ENCODE measurements at regions not wholly inside any gene's neighbourhood (a gene's known extent, or its start where the extent isn't known, plus 50 kb on each side); places are given as distances from the start of the nearest gene placed in this dataset.

DNA sequence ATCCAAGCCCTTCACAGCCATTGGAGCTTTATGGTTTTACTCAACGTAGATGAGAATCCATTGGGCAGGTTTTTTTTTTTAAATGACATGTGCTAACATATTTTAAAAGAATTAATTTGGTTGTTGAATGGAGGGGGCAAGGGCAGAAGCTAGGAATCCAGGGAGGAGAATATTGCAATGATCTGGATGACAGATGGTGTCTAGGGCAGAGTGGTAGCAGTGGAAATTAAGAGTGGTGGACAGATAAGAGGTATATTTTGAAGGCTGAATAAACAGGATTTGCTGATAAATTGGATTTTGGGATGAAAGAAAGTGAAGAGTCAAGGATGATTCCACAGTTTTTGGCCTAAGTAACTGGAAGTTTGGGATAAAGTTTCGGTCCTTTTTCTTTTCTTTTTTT lies 54.8 kb upstream of the DHX40 start:
- Mint-ChIP-seq H3K27me3 (no peaks in the 10 kb centered on the region), H3K9me3 (ENCODE audit: low read depth) (no peaks in the 10 kb centered on the region), H3K36me3 (ENCODE audit: low read depth) (no peaks in the 10 kb centered on the region), H3K27ac (no peak overlapping the region), H3K4me1 (no peaks in the 10 kb centered on the region), H3K4me3 (no peak overlapping the region)
- DNase-seq (no peak), ATAC-seq (no peak)
- POLR2A ChIA-PET: interaction anchor here (0.6 kb wide), 1 partner anchor 541 kb away, joined by 7 read pairs; no protein-coding TSS in a partner anchor
- intact Hi-C loops (cut with DNase I, micrococcal nuclease): no loop called here
- CTCF ChIA-PET: interaction anchor here (0.7 to 1.5 kb wide), 2 partner anchors 9 to 126 kb away, joined by 3 to 6 read pairs; no protein-coding TSS in a partner anchor

DNA sequence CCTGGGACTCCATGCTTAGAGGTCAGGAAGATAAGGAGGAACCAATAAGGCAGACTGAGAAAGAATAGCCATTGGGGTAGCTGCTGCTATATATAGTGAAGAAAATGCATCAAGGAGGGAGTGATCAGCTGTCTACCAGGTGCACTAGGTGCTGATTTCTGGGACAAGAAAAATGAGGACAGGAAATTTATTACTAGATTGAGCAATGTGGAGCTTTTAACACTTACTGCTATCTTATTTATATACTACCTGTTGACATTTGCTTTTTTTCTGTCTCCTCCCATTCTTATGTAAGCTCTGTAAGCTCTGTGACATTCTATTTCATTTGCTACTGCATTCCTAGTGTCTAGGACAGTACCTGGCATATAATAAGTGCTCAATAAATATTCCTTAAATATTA lies 53.7 kb upstream of the DHX40 start:
- Mint-ChIP-seq H3K36me3 (ENCODE audit: low read depth) (no peaks in the 10 kb centered on the region), H3K27me3 (no peaks in the 10 kb centered on the region), H3K27ac (no peak overlapping the region), H3K9me3 (ENCODE audit: low read depth) (no peaks in the 10 kb centered on the region), H3K4me3 (no peak overlapping the region), H3K4me1 (no peaks in the 10 kb centered on the region)
- ATAC-seq (no peak), DNase-seq (no peak)
- CTCF ChIA-PET: interaction anchor here (1.5 to 1.6 kb wide), 2 partner anchors 10 to 11 kb away, joined by 3 to 7 read pairs; no protein-coding TSS in a partner anchor
- intact Hi-C loops (cut with DNase I, micrococcal nuclease): no loop called here
- POLR2A ChIA-PET: no interaction called here

DNA sequence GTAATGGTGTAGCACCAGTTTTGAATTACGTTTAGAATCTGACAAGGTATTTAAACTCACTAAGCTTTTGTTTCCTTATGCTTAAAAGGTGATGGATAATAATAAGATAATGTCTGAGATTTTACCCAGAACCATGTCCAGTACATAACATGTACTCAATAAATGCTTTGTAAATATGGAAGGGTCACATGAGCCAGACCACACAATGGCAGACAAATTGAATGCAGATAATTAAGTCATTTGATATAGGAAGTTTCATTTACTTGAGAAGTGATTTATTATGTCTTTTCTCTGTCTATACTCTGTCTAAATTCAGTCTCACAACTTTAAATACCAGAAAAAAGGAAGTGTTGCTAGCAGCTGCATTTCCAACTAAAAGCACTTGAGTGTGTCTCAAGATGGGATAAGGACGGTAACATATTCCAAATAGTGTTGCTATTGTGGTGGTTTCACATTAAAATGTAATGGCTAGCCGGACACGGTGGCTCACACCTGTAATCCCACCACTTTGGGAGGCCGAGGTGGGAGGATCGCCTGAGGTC lies 52.5 kb upstream of the DHX40 start:
- Mint-ChIP-seq H3K36me3 (ENCODE audit: low read depth) (no peaks in the 10 kb centered on the region), H3K9me3 (ENCODE audit: low read depth) (no peaks in the 10 kb centered on the region), H3K27ac (no peak overlapping the region), H3K27me3 (no peaks in the 10 kb centered on the region), H3K4me1 (no peaks in the 10 kb centered on the region), H3K4me3 (no peak overlapping the region)
- POLR2A ChIA-PET: interaction anchor here (0.7 kb wide), 1 partner anchor 1127 kb away, joined by 11 read pairs; no protein-coding TSS in a partner anchor
- CTCF ChIA-PET: interaction anchor here (0.6 to 1.6 kb wide), 3 partner anchors 9 to 34 kb away, joined by 3 to 7 read pairs (median 3); no protein-coding TSS in a partner anchor
- DNase-seq (no peak), ATAC-seq (no peak)
- intact Hi-C loops (cut with DNase I, micrococcal nuclease): no loop called here

DNA sequence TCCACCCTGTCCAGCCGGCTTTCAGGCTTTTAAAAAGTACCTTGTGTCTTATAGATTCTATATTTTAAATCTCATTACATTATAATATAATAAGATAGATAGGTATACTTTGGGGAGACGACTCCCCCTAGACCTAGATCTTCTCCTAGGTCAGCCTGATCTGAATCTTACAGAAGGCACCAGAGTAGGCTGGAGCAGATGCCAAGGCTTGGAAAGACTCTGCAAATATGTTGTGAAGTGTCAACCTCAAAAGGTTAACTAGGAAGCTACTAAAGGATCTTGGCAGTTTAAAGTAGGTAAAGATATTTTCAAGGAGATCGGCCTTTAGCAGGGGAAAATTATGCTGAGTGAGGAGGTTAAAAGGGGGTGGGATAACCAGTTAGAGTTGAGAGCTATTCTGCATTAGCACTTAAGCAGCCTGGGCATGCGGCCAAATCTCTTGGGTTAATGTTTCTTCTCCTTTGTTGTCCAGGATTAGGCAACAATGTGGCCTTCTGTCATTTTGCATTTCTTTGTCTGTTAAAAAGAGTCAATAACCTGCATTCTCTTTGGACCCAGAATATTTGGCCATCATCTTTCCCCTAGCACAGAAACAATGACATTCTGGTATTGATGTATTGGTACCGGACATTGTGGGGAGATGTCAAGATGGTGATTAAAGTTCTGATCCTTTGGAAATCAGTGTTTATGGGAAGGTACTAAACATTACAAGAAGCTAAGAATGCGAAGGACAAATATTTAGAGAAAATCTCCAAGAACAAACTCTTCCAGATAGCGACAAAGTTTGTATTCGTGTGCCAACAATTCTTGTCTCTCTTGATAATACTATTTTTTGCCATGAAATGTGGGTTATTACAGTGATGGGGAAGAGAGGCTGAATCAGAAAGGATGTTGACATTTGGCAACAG lies 51.2 kb upstream of the DHX40 start:
- ATAC-seq (no peak), DNase-seq (no peak)
- Mint-ChIP-seq H3K4me3 (no peak overlapping the region), H3K9me3 (ENCODE audit: low read depth) (no peaks in the 10 kb centered on the region), H3K27ac (no peak overlapping the region), H3K27me3 (no peaks in the 10 kb centered on the region), H3K4me1 (no peaks in the 10 kb centered on the region), H3K36me3 (ENCODE audit: low read depth) (no peaks in the 10 kb centered on the region)
- CTCF ChIA-PET: interaction anchor here (1.3 kb wide), 2 partner anchors 52 to 203 kb away, joined by 4 to 6 read pairs; no protein-coding TSS in a partner anchor
- intact Hi-C loops (cut with DNase I, micrococcal nuclease): no loop called here
- POLR2A ChIA-PET: interaction anchor here (0.6 kb wide), 1 partner anchor 9 kb away, joined by 3 read pairs; no protein-coding TSS in a partner anchor
